OCI-LY3 (cell line): ENCODE measurements at regions not wholly inside any gene's neighbourhood (a gene's known extent, or its start where the extent isn't known, plus 50 kb on each side); places are given as distances from the start of the nearest gene placed in this dataset.

Source experiments
- H2AFZ ChIP-seq: fragments of 200-600, 300-600 bp; shearing (Covaris generic); 2 replicates; pipeline ENCODE4 v1.6.0; 2014; ENCODE audit warnings: antibody characterized with exemption, low read depth, low read length
- H3K27ac ChIP-seq: fragments of 200-600, 300-600 bp; sonication (generic); 2 replicates; pipeline ENCODE4 v1.5.1; 2014; ENCODE audit warnings: mild to moderate bottlenecking, low read length, moderate library complexity, mixed read lengths
- H3K27me3 ChIP-seq: fragments of 200-600, 300-600 bp; sonication (generic); 2 replicates; pipeline ENCODE4 v1.6.1; 2014; ENCODE audit warnings: low read depth, low read length, mixed read lengths
- H3K36me3 ChIP-seq: fragments of 200-600, 300-600 bp; sonication (generic); replicated peaks from 2 replicates; pipeline ENCODE3; 2014; ENCODE audit warnings: low read depth, low read length, mixed read lengths
- H3K4me1 ChIP-seq: fragments of 300-600, 200-600 bp; sonication (generic); 2 replicates; pipeline ENCODE4 v1.6.1; 2014; ENCODE audit warnings: low read length, mixed read lengths
- H3K4me2 ChIP-seq: fragments of 200-600, 300-600 bp; sonication (generic); 2 replicates; pipeline ENCODE4 v1.6.1; 2014; ENCODE audit warnings: low read length, mixed read lengths
- H3K4me3 ChIP-seq: fragments of 300-600, 200-600 bp; sonication (generic); 2 replicates; pipeline ENCODE4 v1.5.1; 2014; ENCODE audit warnings: antibody characterized with exemption, mild to moderate bottlenecking, low read length, moderate library complexity
- H3K79me2 ChIP-seq: fragments of 300-600, 200-600 bp; shearing (Covaris generic); 2 replicates; pipeline ENCODE4 v1.6.1; 2014; ENCODE audit warnings: mild to moderate bottlenecking, low read length, mixed read lengths
- H3K9ac ChIP-seq: fragments of 300-600, 200-600 bp; shearing (Covaris generic); 2 replicates; pipeline ENCODE4 v1.6.0; 2014; ENCODE audit warnings: mild to moderate bottlenecking, low read length, moderate library complexity
- H3K9me3 ChIP-seq: fragments of 200-600, 300-600 bp; shearing (Covaris generic); 2 replicates; pipeline ENCODE4 v1.6.1; 2014; ENCODE audit warnings: low read length, mixed read lengths; ENCODE audit not compliant: insufficient read depth
- H4K20me1 ChIP-seq: fragments of 200-600, 300-600 bp; sonication (generic); 2 replicates; pipeline ENCODE4 v1.6.1; 2016; ENCODE audit warnings: low read length, mixed read lengths; ENCODE audit not compliant: insufficient read depth
- EZH2phosphoT487 ChIP-seq: fragments of 200-600 bp; shearing (Covaris generic); IDR thresholded peaks from 2 replicates; pipeline ENCODE4 v1.6.1; 2018; ENCODE audit warnings: antibody characterized with exemption, mixed run types, low read depth
- TF ChIP-seq, protein P1 (sequence below): fragments of 200-600, 300-600 bp; sonication (generic); IDR thresholded peaks from 2 replicates; pipeline ENCODE4 v1.5.1; 2014; ENCODE audit warnings: antibody characterized with exemption, low read length, low read depth

DNA sequence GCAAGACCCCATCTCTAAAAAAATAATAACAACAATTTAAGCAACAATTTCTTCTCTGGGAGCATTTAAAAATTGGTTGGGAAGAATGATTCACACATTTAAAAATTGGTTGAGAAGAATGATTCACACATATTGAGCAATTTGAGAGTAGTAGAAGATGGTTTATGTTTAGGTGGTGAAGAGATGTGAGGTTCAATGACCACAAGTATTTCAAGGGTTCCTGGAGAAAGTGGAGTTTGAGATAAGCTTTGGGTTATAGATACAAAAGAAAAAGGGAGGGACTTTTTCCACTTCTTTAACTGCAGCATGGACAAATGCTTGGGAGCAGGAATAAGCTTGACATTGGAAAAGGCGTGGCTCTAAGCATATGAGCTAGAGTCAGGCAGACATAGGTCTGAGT is 145.7 kb upstream of the NPHP3 start:
- no peaks in the 10 kb centered on the region for H3K4me1 ChIP-seq
- no peaks in the 10 kb centered on the region for H3K79me2 ChIP-seq
- no peak overlapping the region for H2AFZ ChIP-seq
- H3K4me3 ChIP-seq, result no peak overlapping the region
- no peaks in the 10 kb centered on the region for H4K20me1 ChIP-seq
- no peak for TF ChIP-seq EZH2phosphoT487
- TF ChIP-seq, protein P1, sequence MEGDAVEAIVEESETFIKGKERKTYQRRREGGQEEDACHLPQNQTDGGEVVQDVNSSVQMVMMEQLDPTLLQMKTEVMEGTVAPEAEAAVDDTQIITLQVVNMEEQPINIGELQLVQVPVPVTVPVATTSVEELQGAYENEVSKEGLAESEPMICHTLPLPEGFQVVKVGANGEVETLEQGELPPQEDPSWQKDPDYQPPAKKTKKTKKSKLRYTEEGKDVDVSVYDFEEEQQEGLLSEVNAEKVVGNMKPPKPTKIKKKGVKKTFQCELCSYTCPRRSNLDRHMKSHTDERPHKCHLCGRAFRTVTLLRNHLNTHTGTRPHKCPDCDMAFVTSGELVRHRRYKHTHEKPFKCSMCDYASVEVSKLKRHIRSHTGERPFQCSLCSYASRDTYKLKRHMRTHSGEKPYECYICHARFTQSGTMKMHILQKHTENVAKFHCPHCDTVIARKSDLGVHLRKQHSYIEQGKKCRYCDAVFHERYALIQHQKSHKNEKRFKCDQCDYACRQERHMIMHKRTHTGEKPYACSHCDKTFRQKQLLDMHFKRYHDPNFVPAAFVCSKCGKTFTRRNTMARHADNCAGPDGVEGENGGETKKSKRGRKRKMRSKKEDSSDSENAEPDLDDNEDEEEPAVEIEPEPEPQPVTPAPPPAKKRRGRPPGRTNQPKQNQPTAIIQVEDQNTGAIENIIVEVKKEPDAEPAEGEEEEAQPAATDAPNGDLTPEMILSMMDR, result no peak
- H3K27me3 ChIP-seq, result peaks cover 10% of the 10 kb centered on the region; the same call in 1 of the 2 replicates
- H3K27ac ChIP-seq, result no peak overlapping the region
- no peak overlapping the region for H3K4me2 ChIP-seq
- H3K36me3 ChIP-seq, result no peaks in the 10 kb centered on the region
- no peak overlapping the region for H3K9ac ChIP-seq
- no peaks in the 10 kb centered on the region for H3K9me3 ChIP-seq

DNA sequence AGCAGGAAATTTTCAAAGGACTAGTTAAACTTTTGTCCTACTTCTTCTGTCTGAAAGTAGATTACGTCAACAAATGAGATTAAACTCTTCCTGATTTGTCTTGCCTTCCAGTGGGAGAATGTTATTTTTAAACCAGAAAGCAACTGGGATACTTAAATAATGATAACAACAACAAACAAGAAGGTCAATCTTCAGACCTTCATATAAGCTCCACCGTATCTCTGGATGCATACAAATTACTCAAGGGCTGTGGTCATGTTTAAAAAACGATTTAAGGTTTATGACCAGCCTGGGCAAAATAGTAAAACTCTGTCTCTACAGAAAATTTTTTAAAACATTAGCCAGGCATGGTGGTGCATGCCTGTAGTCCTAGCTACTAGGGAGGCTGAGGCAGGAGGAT is 145.3 kb upstream of the NPHP3 start:
- H3K4me2 ChIP-seq, result no peak overlapping the region
- TF ChIP-seq EZH2phosphoT487, result no peak
- TF ChIP-seq, protein P1, result no peak

DNA sequence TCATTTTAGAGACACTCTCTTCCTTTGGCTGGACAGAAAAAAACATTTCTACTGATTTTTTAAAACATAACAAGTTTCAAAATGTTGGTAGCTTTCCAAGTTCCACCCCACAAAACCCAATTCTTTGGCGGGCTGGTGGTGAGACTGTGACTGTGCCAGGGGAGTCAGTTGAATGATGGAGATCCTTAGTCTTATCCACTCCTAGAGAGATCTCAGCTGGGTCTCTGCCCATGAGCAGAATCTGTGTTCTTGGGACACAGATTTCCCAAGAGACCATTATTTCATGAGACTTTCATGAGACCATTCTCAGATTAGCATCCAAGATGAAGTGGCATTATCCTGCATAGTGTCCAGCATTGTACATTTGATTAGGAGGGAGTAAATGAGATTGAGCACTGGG is 135.1 kb upstream of the NPHP3 start:
- Histone ChIP-seq H3K79me2 (no peaks in the 10 kb centered on the region), H3K4me3 (no peak overlapping the region), H3K4me1 (no peaks in the 10 kb centered on the region), H4K20me1 (no peaks in the 10 kb centered on the region), H3K36me3 (no peaks in the 10 kb centered on the region), H2AFZ (no peak overlapping the region), H3K4me2 (no peak overlapping the region), H3K9me3 (no peaks in the 10 kb centered on the region), H3K9ac (no peak overlapping the region), H3K27me3 (no peaks in the 10 kb centered on the region; the same call in 1 of the 2 replicates), H3K27ac (no peak overlapping the region)
- TF ChIP-seq EZH2phosphoT487, result no peak
- TF ChIP-seq, protein P1, result no peak

More for the DNA sequence above, 145.3 kb upstream of the NPHP3 start:
- Histone ChIP-seq H3K4me3 (no peak overlapping the region), H3K27me3 (peaks cover 9% of the 10 kb centered on the region; the same call in 1 of the 2 replicates), H3K4me1 (no peaks in the 10 kb centered on the region), H3K79me2 (no peaks in the 10 kb centered on the region), H2AFZ (no peak overlapping the region), H3K9ac (no peak overlapping the region), H3K36me3 (no peaks in the 10 kb centered on the region), H3K27ac (no peak overlapping the region), H4K20me1 (no peaks in the 10 kb centered on the region), H3K9me3 (no peaks in the 10 kb centered on the region)

DNA sequence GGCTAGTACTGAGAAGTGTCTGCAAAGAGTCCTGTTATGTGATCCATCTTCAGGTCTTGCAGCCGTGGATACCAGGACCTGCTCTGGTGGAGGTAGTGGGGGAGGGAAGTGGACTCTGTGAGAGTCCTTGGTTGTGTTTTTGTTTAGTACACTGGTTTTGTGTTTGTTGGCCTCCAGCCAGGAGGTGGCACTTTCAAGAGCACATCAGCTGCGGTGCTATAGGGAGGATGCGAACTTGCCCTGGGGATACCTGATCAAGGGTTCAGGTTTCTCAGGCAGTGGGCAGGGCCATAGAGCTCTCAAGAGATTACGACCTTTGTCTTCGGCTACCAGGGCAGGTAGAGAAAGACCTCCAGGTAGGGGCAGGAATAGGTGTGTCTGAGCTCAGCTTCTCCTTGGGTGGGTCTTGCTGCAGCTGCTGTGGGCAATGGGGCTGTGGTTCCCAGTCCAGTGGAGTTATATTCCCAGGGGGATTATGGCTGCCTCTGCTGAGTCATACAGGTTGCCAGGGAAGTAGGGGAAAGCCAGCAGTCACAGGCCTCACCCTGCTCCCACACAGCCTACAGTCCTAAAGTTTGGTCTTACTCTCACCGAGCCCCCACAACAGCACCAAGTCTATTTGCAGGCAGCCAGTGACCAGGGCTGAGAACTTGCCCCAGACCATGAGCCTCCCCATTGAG is 132.8 kb upstream of the NPHP3 start:
- no peak overlapping the region for H3K4me3 ChIP-seq

More for the DNA sequence above, 132.8 kb upstream of the NPHP3 start:
- Histone ChIP-seq H3K27ac (no peak overlapping the region), H4K20me1 (no peaks in the 10 kb centered on the region), H3K36me3 (no peaks in the 10 kb centered on the region), H3K4me2 (no peak overlapping the region), H3K9me3 (no peaks in the 10 kb centered on the region), H3K9ac (no peak overlapping the region), H3K4me1 (no peaks in the 10 kb centered on the region), H3K79me2 (no peaks in the 10 kb centered on the region), H3K27me3 (peaks cover 3% of the 10 kb centered on the region; the same call in 1 of the 2 replicates), H2AFZ (no peak overlapping the region)
- TF ChIP-seq, protein P1, result no peak
- no peak for TF ChIP-seq EZH2phosphoT487
